A673 (cell line): ENCODE measurements at regions not wholly inside any gene's neighbourhood (a gene's known extent, or its start where the extent isn't known, plus 50 kb on each side); places are given as distances from the start of the nearest gene placed in this dataset.
A peak's percentile ranks its signal among the peaks of the same experiment; 100 is the strongest.
"Not testable (repeated sequence)": the region's sequence is repeated elsewhere in the genome, so short reads cannot be mapped to it uniquely, and the experiment has no call there.

Source experiments
- BruUV-seq: library from RNA; stranded (reverse); fragments of 400-500 nt; replicated peaks from 2 replicates; lab custom pipeline; 2021; lab: Mats Ljungman, UMichigan
- CTCF ChIA-PET: fragments of 300-600 bp; sonication (Branson Sonifier 250); formaldehyde crosslinking; loops from one replicate; lab custom pipeline; 2022; ENCODE audit warnings: antibody characterized with exemption; lab: Charles Lee
- POLR2A ChIA-PET: fragments of 300-600 bp; sonication (Branson Sonifier 250); formaldehyde crosslinking; loops from one replicate; lab custom pipeline; 2022; ENCODE audit warnings: antibody characterized with exemption; ENCODE audit not compliant: low non-redundant PET; lab: Charles Lee
- DNase-seq: peaks from one replicate; pipeline ENCODE4 v3.0.0-alpha.2; 2015; ENCODE audit warnings: low spot score
- H3K27ac ChIP-seq: fragments of 200-600 bp; sonication (generic); 2 replicates; pipeline ENCODE4 v1.5.1; 2016; ENCODE audit warnings: mixed run types, low read depth, mild to moderate bottlenecking, mixed read lengths, antibody characterized with exemption, low read length; ENCODE audit not compliant: poor library complexity, severe bottlenecking
- H3K27me3 ChIP-seq: fragments of 200-600 bp; sonication (generic); replicated peaks from 2 replicates; pipeline ENCODE4 v1.6.1; 2017; ENCODE audit warnings: mixed run types, low read depth, mild to moderate bottlenecking, mixed read lengths, antibody characterized with exemption, low read length; ENCODE audit not compliant: insufficient read depth, poor library complexity
- H3K36me3 ChIP-seq: fragments of 200-600 bp; sonication (generic); 2 replicates; pipeline ENCODE4 v1.6.1; 2016; ENCODE audit warnings: mixed run types, mild to moderate bottlenecking, mixed read lengths, antibody characterized with exemption, low read length; ENCODE audit not compliant: insufficient read depth, poor library complexity, severe bottlenecking
- H3K4me1 ChIP-seq: fragments of 200-600 bp; sonication (generic); 2 replicates; pipeline ENCODE4 v1.6.1; 2017; ENCODE audit warnings: mixed run types, mild to moderate bottlenecking, mixed read lengths, antibody characterized with exemption, low read length; ENCODE audit not compliant: insufficient read depth, poor library complexity, severe bottlenecking
- H3K4me3 ChIP-seq: fragments of 200-600 bp; sonication (generic); 2 replicates; pipeline ENCODE4 v1.5.1; 2016; ENCODE audit warnings: low read depth, mixed run types, mild to moderate bottlenecking, mixed read lengths, low read length; ENCODE audit not compliant: poor library complexity, severe bottlenecking
- H3K9me3 ChIP-seq: fragments of 200-600 bp; sonication (generic); 2 replicates; pipeline ENCODE4 v1.6.1; 2016; ENCODE audit warnings: mixed run types, low read depth, mild to moderate bottlenecking, mixed read lengths, antibody characterized with exemption, low read length; ENCODE audit not compliant: poor library complexity, severe bottlenecking
- CTCF ChIP-seq: fragments of 300-800, 200-600 bp; sonication (generic); conservative IDR thresholded peaks from 2 replicates; pipeline ENCODE4 v1.5.1; 2017; ENCODE audit warnings: low read depth, mild to moderate bottlenecking, antibody characterized with exemption, low read length, moderate library complexity, mixed read lengths
- EZH2 ChIP-seq: fragments of 200-600 bp; sonication (generic); IDR thresholded peaks from 2 replicates; pipeline ENCODE4 v1.6.1; 2017; ENCODE audit warnings: borderline replicate concordance, low read depth, mild to moderate bottlenecking, mixed read lengths, antibody characterized with exemption, low read length; ENCODE audit not compliant: poor library complexity, severe bottlenecking
- intact Hi-C: fragments of 100-400 bp; cut with micrococcal nuclease; formaldehyde crosslinking; loops from one replicate; pipeline ENCODE4 v1.10.0; 2022; ENCODE audit not compliant: unreplicated experiment

- Histone ChIP-seq H3K4me3 (no peak overlapping the region), H3K27me3 (no peaks in the 10 kb centered on the region), H3K27ac (no peak overlapping the region), H3K9me3 (no peaks in the 10 kb centered on the region), H3K36me3 (no peaks in the 10 kb centered on the region), H3K4me1 (no peaks in the 10 kb centered on the region)
- ChIA-PET CTCF (no interaction called here), POLR2A (no interaction called here)
- TF ChIP-seq EZH2 (no peak), CTCF (no peak)
- BruUV-seq, result no TSS peak
- DNase-seq, result no peak
- intact Hi-C loops, result no loop called here
These were observed 80.7 kb upstream of the PLAC8 start for GRCh38 chr4:83195269-83195668.

GRCh38 chr4:83194588-83194987 is 80.1 kb upstream of the PLAC8 start:
- H3K9me3 ChIP-seq, H3K4me1 ChIP-seq, BruUV-seq, intact Hi-C loops, H3K4me3 ChIP-seq, H3K27me3 ChIP-seq, POLR2A ChIA-PET, H3K36me3 ChIP-seq, DNase-seq, H3K27ac ChIP-seq, CTCF ChIA-PET: not testable (repeated sequence)

GRCh38 chr4:83192634-83193033 is 78.1 kb upstream of the PLAC8 start:
- Histone ChIP-seq H3K9me3 (no peaks in the 10 kb centered on the region), H3K27me3 (no peaks in the 10 kb centered on the region), H3K36me3 (no peaks in the 10 kb centered on the region), H3K4me1 (no peaks in the 10 kb centered on the region), H3K27ac (no peak overlapping the region), H3K4me3 (no peak overlapping the region)
- TF ChIP-seq CTCF (no peak), EZH2 (no peak)
- DNase-seq, result peak; percentile 25
- ChIA-PET CTCF (no interaction called here), POLR2A (no interaction called here)
- intact Hi-C loops, result no loop called here
- no TSS peak for BruUV-seq

- CTCF ChIA-PET, result interaction anchor here (0.6 kb wide), 1 partner anchor 728 kb away, joined by 4 read pairs; no protein-coding TSS in a partner anchor
These were observed 76.5 kb upstream of the PLAC8 start for GRCh38 chr4:83191026-83191425.

More at GRCh38 chr4:83191026-83191425, 76.5 kb upstream of the PLAC8 start:
- Histone ChIP-seq H3K9me3 (no peaks in the 10 kb centered on the region), H3K4me1 (no peaks in the 10 kb centered on the region), H3K36me3 (no peaks in the 10 kb centered on the region), H3K4me3 (no peak overlapping the region), H3K27ac (no peak overlapping the region), H3K27me3 (no peaks in the 10 kb centered on the region)
- TF ChIP-seq EZH2, result no peak
- no peak for TF ChIP-seq CTCF
- intact Hi-C loops, result no loop called here
- no TSS peak for BruUV-seq
- no peak for DNase-seq
- POLR2A ChIA-PET, result no interaction called here
